ENCODE measurements at regions not wholly inside any gene's neighbourhood (a gene's known extent, or its start where the extent isn't known, plus 50 kb on each side); places are given as distances from the start of the nearest gene placed in this dataset.

- peak; percentile 15 for DNase-seq (ENCODE audit: low spot score)
Measured at GRCh38 chr9:16202914-16203728, 650.3 kb downstream of the CCDC171 start.

GRCh38 chr9:16203729-16204573 lies 651.1 kb downstream of the CCDC171 start:
- DNase-seq (ENCODE audit: low spot score), result no peak

GRCh38 chr9:16205455-16205854 lies 652.6 kb downstream of the CCDC171 start:
- no peak for DNase-seq (ENCODE audit: low spot score)

GRCh38 chr9:16206518-16206917 lies 653.7 kb downstream of the CCDC171 start:
- DNase-seq (ENCODE audit: low spot score), result no peak

DNA sequence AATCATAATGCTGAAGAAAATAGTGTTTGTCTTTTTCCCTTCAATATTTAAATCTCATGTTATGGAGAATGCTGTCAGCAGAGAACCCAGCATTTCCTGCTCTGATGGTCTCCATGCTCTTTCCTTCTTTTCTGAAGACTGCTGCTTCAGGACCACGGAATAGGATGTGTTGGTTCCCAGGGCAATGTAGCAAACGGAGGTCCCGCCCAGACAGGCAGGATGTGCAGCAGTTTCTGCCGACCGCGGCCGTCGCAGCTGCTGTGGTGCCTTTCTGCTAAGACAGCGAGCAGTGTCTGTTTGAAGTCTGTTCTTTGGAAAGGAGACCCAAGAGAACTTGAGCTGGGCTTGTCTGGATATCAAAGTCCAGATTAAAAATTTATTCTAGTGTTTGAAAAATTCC lies 654.3 kb downstream of the CCDC171 start:
- DNase-seq (ENCODE audit: low spot score), result no peak

DNA sequence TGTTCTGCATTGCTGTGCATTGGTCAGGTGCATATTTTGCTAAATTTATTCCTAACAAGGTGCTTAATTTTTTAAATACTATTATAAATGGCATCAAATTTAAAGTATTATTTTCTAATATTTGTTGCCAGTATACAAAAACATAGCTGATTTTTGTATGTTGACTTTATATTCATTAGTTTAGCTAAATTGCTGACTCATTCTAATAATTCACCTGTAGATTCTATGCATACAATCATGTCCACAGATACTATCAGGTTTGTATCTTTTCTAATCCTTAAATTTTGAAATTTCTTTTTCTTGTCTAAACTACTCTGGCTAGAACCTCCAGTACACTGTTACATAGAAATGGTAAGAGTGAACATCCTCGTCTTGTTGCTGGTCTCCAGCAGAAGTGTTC lies 657.6 kb downstream of the CCDC171 start:
- DNase-seq (ENCODE audit: low spot score), result no peak

DNA sequence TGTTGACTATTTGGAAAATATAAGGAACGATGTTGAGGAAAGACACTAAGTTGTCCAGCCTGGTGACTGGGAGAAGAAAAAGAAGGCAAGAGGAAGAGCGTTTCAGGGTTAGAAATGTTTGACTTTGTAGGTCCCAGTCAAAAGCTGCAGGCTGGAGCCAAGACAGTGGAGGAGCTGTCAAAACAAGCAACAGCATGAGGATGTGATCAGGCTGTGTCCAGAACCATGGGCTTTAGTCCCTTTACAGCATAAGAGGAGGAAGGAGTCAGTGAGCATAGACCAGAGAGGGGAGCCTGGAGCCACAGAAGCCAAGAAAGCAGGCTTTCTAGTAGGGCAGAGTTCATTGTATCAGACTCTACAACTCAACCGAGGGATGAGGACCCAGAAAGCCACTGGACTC lies 658.5 kb downstream of the BNC2 start:
- no peak for DNase-seq (ENCODE audit: low spot score)

DNA sequence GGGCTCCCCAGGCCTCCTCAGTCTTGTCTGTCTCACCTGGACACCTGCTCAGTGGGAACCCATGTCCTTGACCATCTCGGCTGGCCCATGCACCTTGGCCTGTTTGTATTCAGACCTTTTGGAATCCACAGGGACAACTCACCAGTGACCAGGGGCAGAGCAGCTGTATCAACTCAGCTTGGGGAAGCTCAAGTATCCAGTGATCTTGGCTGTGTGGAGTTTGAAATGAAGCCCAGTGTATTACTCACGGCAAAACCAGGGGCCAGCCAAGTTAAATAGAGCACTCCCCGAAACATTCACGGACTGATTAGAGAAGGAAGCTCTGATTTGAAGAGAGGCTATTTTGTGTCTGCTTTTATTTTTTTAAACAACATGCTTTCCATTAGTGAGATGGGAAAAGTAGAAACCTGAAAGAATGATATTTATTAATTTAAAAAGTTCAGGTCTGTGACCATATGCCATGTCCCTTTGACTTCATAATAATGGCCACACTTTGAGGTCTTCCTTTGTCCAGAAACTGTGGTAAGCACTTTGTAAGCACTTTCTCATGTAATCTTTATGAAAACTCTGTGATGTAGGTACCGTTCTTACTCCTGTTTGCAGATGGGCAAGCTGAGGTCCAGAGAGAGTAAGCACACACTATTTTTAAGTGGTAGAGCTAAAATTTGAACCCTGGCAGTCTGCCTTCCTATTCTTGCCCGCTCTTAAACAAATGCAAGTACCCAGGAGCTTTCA lies 656.5 kb downstream of the BNC2 start:
- no peak for DNase-seq (ENCODE audit: low spot score)

DNA sequence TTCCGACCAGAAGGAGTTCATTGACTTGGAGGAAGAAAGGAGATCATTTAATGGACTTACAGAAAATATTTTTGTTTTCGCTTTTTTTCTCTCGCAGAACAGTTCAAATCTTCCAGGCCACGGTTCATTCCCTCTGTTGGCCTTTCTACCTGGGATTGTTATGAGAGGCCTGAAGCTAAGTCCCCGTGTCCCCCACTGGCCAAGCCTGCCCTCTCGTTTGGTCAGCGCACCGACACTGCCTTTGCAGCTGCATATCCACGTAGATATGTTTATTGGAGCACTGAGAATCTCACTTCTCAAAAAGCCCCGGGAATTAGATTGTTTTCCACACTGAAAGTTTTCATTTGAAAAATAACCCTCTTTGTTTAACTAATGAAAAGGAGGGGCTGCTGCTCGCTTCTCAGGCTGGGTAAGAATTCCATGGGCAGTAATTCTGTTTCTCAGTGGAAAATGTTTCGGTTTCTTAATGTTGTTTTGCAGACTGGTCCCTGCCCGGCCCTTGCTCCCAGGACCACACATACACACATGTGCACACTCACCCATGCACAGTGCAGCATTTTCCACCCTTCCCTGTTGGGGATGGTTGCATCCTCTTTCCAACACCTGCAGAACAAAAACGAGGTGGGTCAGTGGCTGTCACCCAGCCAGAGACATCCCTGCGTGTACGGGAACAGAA lies 655.7 kb downstream of the BNC2 start:
- no peak for DNase-seq (ENCODE audit: low spot score)

- no peak for DNase-seq (ENCODE audit: low spot score)
Measured at GRCh38 chr9:16215353-16215680, 655.2 kb downstream of the BNC2 start.

- no peak for DNase-seq (ENCODE audit: low spot score)
Measured at GRCh38 chr9:16217943-16218701, 652.3 kb downstream of the BNC2 start.

GRCh38 chr9:16221366-16221765 lies 649.1 kb downstream of the BNC2 start:
- DNase-seq (ENCODE audit: low spot score), result no peak

- no peak for DNase-seq (ENCODE audit: low spot score)
Measured at GRCh38 chr9:16221822-16222547, 648.5 kb downstream of the BNC2 start.

DNA sequence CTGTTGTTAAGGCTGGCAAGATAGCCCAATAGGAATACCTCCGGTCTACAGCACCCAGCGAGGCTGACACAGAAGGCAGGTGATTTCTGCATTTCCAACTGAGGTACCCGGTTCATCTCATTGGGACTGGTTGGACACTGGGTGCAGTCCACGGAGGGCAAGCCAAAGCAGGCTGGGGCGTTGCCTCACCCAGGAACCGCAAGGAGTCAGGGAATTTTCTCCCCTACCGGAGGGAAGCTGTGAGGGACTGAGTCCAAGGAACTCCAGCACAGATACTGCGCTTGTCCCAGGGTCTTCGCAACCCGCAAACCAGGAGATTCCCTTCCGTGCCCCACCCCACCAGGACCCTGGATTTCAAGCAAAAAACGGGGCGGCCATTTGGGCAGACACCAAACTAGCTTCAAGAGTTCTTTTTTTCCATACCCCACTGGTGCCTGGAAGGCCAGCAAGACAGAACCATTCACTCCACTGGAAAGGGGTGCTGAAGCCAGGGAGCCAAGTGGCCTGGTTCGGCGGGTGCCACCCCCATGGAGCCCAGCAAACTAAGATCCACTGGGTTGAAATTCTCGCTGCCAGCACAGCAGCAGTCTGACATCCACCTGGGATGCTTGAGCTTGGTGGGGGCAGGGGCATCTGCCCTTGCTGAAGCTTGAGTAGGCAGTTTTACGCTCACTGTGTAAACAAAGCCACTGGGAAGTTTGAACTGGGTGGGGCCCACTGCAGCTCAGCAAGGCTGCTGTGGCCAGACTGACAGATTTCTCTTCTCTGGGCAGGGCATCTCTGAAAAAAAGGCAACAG lies 647.2 kb downstream of the BNC2 start:
- DNase-seq (ENCODE audit: low spot score), result peak; percentile 20

GRCh38 chr9:16230731-16231130 lies 639.7 kb downstream of the BNC2 start:
- DNase-seq (ENCODE audit: low spot score), result no peak

DNA sequence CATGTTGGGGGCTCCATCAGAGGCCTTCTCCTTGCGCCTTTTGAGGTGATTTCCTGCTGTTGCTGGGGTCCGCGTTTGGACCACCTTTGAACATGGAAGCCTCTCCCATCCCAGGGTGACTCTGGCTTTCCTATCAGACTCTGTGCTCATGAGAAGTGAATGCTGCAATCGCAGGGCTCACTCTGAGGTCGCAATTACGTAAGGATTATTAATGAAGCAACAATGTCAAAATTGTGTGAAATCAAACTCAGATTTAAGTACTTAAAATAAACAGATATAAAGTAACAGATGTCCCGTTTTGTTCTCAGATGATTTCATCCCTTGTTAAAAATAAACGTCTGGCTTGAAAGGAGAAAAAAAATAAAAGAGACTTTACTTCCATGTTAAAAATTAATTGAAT lies 634.2 kb downstream of the BNC2 start:
- no peak for DNase-seq (ENCODE audit: low spot score)

- DNase-seq (ENCODE audit: low spot score), result no peak
Measured at GRCh38 chr9:16236882-16237281, 633.6 kb downstream of the BNC2 start.

DNA sequence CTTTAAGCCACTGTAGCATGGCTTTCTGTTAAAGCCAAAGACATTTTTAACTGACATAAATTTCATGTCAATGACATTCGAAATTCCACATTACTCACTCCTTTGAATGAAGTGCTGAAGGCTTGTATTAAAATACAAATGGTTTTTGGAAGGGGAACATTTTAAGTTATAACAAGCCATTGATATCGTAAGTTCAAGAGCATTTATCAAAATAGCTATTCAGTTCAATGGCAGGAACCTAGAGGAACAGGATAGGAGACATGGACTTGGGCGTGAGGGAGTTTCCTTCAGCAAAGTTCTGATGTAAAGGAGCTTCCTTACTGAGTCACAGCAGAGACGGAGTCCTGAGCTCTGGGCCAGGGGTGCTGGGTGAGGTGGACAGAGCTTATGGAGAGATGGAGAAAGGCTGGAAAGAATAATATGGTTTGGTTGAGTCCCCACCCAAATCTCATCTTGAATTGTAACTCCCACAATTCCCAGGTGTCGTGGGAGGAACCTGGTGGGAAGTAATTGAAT lies 631.8 kb downstream of the BNC2 start:
- no peak for DNase-seq (ENCODE audit: low spot score)

- DNase-seq (ENCODE audit: low spot score), result no peak
Measured at GRCh38 chr9:16241231-16241630, 629.2 kb downstream of the BNC2 start.

DNA sequence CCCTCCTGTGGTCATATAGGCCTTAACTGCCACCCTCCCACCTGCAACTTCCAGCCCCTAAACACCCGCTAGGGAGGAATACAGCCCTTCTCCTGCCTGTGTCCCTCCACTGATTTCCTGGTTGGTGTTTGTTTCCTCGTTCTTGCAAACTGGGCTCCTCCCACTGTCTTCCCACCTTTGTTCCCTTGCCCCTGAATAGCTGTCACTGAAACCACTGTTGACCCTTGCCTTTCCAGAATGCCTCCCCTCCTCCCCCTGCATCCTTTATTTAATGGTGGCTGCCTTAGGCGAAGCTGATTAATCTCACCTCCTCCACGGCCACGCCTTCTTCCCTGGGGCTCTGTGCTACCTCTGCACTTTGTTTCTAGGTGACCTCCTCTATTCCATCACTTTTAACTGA lies 626.7 kb downstream of the BNC2 start:
- DNase-seq (ENCODE audit: low spot score), result no peak
